ENCODE measurements at regions not wholly inside any gene's neighbourhood (a gene's known extent, or its start where the extent isn't known, plus 50 kb on each side); places are given as distances from the start of the nearest gene placed in this dataset.

- TF ChIP-seq POLR2AphosphoS5 (IDR thresholded peaks at IDR 0.05) (no peak), CTCF (IDR thresholded peaks at IDR 0.05 in 8 of 11, conservative IDR thresholded peaks at IDR 0.05 in 3 of 11) (no peak)
These were observed 187.0 kb upstream of the S1PR3 start for GRCh38 chr9:88804254-88804596.

All from spleen (tissue), 7 donors.